ENCODE measurements at regions not wholly inside any gene's neighbourhood (a gene's known extent, or its start where the extent isn't known, plus 50 kb on each side); places are given as distances from the start of the nearest gene placed in this dataset.

DNA sequence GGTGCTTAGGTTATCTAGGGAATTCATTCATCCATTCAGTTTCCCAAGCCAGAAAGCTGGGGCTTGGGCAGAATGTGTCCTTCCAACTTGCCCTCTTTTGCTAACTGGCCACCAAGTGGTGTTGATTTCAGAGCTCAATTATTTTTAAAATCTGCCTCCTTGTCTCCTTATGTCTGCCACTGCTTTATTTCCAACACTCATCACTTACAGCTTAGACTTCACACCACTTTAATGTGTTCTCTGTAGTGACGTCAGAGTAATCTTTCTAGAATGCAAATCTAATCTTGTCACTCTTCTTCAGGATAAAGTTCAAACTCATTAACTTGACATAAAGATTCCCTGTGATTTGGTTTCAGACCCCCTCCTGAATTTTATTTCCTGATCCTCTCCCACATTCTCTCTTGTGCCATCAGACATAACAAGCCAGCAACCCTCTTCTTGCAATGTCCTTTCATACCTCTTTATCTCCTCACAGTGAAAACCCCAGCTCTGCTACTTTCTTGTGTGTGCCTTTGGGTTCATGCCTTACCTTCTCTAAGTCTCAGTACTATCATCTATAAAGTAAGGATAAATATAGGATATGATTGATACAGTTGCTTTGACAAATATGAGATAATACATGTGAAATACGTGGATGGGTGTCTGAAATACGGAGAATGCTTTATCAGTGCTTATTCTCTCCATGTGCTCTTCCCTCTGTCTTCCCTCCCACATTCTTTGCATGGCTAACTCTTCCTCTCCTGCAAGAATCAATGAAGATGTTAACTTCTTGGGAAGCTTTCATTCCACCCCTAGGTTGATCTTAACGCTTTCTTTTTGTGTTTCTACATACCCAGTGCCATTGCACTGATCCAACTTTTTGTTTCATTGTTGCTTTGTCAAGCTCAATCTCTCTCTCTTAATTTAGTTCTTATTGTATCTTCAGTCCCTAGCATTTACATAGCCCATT lies 522.7 kb upstream of the FZD8 start:
- no peak for DNase-seq (ENCODE audit: low spot score)
- Histone ChIP-seq H3K4me1 (no peaks in the 10 kb centered on the region), H3K36me3 (no peaks in the 10 kb centered on the region), H3K4me3 (no peak overlapping the region), H3K27ac (peak overlapping the region in 1 of 2 donors; percentile 48), H3K27me3 (no peaks in the 10 kb centered on the region), H3K9me3 (no peaks in the 10 kb centered on the region)
- TF ChIP-seq, protein P1, sequence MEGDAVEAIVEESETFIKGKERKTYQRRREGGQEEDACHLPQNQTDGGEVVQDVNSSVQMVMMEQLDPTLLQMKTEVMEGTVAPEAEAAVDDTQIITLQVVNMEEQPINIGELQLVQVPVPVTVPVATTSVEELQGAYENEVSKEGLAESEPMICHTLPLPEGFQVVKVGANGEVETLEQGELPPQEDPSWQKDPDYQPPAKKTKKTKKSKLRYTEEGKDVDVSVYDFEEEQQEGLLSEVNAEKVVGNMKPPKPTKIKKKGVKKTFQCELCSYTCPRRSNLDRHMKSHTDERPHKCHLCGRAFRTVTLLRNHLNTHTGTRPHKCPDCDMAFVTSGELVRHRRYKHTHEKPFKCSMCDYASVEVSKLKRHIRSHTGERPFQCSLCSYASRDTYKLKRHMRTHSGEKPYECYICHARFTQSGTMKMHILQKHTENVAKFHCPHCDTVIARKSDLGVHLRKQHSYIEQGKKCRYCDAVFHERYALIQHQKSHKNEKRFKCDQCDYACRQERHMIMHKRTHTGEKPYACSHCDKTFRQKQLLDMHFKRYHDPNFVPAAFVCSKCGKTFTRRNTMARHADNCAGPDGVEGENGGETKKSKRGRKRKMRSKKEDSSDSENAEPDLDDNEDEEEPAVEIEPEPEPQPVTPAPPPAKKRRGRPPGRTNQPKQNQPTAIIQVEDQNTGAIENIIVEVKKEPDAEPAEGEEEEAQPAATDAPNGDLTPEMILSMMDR (IDR thresholded peaks at IDR 0.05): no peak

DNA sequence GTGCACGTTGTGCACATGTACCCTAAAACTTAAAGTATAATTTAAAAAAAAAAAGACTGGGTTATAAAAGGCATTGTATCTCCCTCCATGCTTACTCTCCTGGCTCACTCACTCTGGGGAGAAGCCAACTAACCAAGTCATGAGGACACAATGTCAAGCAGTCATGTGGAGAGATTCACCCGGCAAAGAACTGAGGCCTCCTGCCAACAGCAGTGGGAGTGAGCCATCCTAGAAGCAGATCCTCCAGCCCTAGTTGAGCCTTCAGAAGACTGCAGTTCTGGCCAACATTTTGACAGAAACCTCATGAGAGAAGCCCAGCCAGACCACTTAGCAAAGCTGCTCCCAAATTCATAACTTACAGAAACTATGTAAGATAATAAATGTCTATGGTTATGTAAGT lies 521.7 kb upstream of the FZD8 start:
- Histone ChIP-seq H3K4me1 (no peaks in the 10 kb centered on the region), H3K9me3 (no peaks in the 10 kb centered on the region), H3K27me3 (no peaks in the 10 kb centered on the region), H3K36me3 (no peaks in the 10 kb centered on the region), H3K27ac (no peak overlapping the region), H3K4me3 (no peak overlapping the region)
- TF ChIP-seq, protein P1 (IDR thresholded peaks at IDR 0.05): no peak
- no peak for DNase-seq (ENCODE audit: low spot score)

GRCh38 chr10:36157486-36157885 lies 515.4 kb upstream of the FZD8 start:
- no peak overlapping the region for H3K4me3 ChIP-seq
- no peaks in the 10 kb centered on the region for H3K9me3 ChIP-seq
- TF ChIP-seq, protein P1 (IDR thresholded peaks at IDR 0.05): no peak
- H3K27me3 ChIP-seq: no peaks in the 10 kb centered on the region
- no peak for DNase-seq (ENCODE audit: low spot score)
- H3K27ac ChIP-seq: no peak overlapping the region
- no peaks in the 10 kb centered on the region for H3K4me1 ChIP-seq
- no peaks in the 10 kb centered on the region for H3K36me3 ChIP-seq

DNA sequence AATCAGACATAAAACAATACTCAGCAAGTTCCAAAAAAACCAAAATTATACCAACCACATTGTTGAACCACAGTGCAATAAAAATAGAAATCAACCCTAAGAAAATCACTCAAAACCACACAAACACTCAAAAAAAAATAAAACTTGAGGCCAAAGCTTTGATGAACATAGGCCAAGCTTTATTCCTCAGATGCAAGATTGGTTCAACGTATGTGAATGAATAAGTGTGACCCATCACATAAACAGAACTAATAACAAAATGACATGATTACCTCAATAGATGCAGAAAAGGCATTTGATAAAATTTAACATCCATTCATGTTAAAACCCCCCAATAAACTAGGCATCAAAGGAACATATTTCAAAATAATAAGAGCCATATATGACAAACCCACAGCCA lies 506.1 kb upstream of the FZD8 start:
- H3K9me3 ChIP-seq: peaks cover 0 to 15% of the 10 kb centered on the region in 2 donors
- no peak for DNase-seq (ENCODE audit: low spot score)
- H3K4me3 ChIP-seq: no peak overlapping the region
- no peaks in the 10 kb centered on the region for H3K27me3 ChIP-seq
- no peaks in the 10 kb centered on the region for H3K4me1 ChIP-seq
- no peaks in the 10 kb centered on the region for H3K36me3 ChIP-seq
- TF ChIP-seq, protein P1 (IDR thresholded peaks at IDR 0.05): no peak
- H3K27ac ChIP-seq: no peak overlapping the region

- Histone ChIP-seq H3K9me3 (peaks cover 0 to 15% of the 10 kb centered on the region in 2 donors), H3K36me3 (no peaks in the 10 kb centered on the region)
- DNase-seq (ENCODE audit: low spot score): no peak
Observed at GRCh38 chr10:36147529-36147928, 505.4 kb upstream of the FZD8 start.

More at GRCh38 chr10:36147529-36147928, 505.4 kb upstream of the FZD8 start:
- H3K4me3 ChIP-seq: no peak overlapping the region
- no peak overlapping the region for H3K27ac ChIP-seq
- no peaks in the 10 kb centered on the region for H3K27me3 ChIP-seq
- H3K4me1 ChIP-seq: no peaks in the 10 kb centered on the region
- TF ChIP-seq, protein P1 (IDR thresholded peaks at IDR 0.05): no peak

All from right atrium auricular region (tissue), 2 donors.